ENCODE measurements at regions not wholly inside any gene's neighbourhood (a gene's known extent, or its start where the extent isn't known, plus 50 kb on each side); places are given as distances from the start of the nearest gene placed in this dataset.

- TF ChIP-seq CTCF (IDR thresholded peaks at IDR 0.05 in 2 of 3, conservative IDR thresholded peaks at IDR 0.05 in 1 of 3; ENCODE audit: control insufficient read depth in 2 of 3, extremely low read depth in 1 of 3, insufficient read depth in 1 of 3, low read depth in 3 of 3, low read length in 3 of 3) (no peak), ATF3 (IDR thresholded peaks at IDR 0.05; ENCODE audit: borderline replicate concordance, extremely low read depth, low read depth, low read length) (no peak), ZBTB33 (IDR thresholded peaks at IDR 0.05) (no peak), NR2C2 (IDR thresholded peaks at IDR 0.05; ENCODE audit: borderline replicate concordance, control insufficient read depth, insufficient read length, low read depth) (no peak), RBBP5 (conservative IDR thresholded peaks at IDR 0.05) (no peak)
Measured at GRCh38 chr1:184911103-184911745, 63.1 kb downstream of the NIBAN1 start.

All from GM12878 (cell line).